ENCODE measurements at regions not wholly inside any gene's neighbourhood (a gene's known extent, or its start where the extent isn't known, plus 50 kb on each side); places are given as distances from the start of the nearest gene placed in this dataset.
"Not testable (repeated sequence)": the region's sequence is repeated elsewhere in the genome, so short reads cannot be mapped to it uniquely, and the experiment has no call there.

DNA sequence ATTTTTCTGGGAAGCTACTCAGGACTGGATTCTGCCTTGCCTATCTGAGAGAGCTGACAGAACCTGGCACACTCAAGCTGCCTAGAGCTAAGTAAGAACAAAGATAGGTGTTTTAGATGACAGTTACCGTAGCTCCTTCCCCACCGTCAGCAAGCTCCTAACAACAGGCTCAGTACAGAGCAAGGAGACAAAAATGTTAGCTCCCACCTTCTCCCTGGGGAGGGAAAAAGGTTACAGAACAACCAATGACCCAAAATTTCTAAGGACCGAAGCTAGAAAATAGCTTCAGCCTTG lies 1058.2 kb upstream of the PCDH20 start:
- TF ChIP-seq ZFX (IDR thresholded peaks at IDR 0.05) (no peak), CTCF (conservative IDR thresholded peaks at IDR 0.05) (no peak)
- H3K27ac ChIP-seq = no peak overlapping the region

GRCh38 chr13:62473190-62473943 lies 1057.7 kb upstream of the PCDH20 start:
- H3K27ac ChIP-seq = no peak overlapping the region
- no peak for TF ChIP-seq CTCF (conservative IDR thresholded peaks at IDR 0.05)
- no peak for TF ChIP-seq ZFX (IDR thresholded peaks at IDR 0.05)

- H3K27ac ChIP-seq = no peak overlapping the region
- TF ChIP-seq ZFX (IDR thresholded peaks at IDR 0.05) (no peak), CTCF (conservative IDR thresholded peaks at IDR 0.05) (no peak)
Observed at GRCh38 chr13:62453761-62454160, 1038.1 kb upstream of the PCDH20 start.

- TF ChIP-seq CTCF (conservative IDR thresholded peaks at IDR 0.05) = no peak
- no peak overlapping the region for H3K27ac ChIP-seq
Observed at GRCh38 chr13:62450759-62451158, 1035.1 kb upstream of the PCDH20 start.

GRCh38 chr13:62447771-62448382 lies 1032.2 kb upstream of the PCDH20 start:
- not testable (repeated sequence) for H3K27ac ChIP-seq

DNA sequence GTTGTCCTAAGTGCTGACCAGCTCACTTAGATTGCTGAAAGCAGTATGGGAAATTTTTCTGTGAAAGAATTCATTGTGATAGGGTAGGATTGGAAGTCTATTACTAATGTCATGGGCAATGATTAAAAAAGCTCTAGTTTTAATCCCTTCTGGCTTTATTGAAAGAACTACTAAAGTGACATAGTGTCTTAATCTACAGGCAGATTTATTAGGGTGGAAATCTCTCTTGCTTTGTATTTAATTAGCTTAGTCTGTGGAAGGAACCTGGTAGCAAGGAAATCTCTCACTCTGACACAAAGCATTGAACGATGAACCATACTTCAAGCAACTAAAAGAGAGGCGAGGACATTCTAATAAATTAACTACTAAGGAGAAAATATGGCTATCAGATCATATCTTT lies 1029.2 kb upstream of the PCDH20 start:
- no peak for TF ChIP-seq ZFX (IDR thresholded peaks at IDR 0.05)
- TF ChIP-seq CTCF (conservative IDR thresholded peaks at IDR 0.05) = no peak
- no peak overlapping the region for H3K27ac ChIP-seq

GRCh38 chr13:62434081-62434480 lies 1018.4 kb upstream of the PCDH20 start:
- no peak overlapping the region for H3K27ac ChIP-seq
- TF ChIP-seq CTCF (conservative IDR thresholded peaks at IDR 0.05) (no peak), ZFX (IDR thresholded peaks at IDR 0.05) (no peak)

DNA sequence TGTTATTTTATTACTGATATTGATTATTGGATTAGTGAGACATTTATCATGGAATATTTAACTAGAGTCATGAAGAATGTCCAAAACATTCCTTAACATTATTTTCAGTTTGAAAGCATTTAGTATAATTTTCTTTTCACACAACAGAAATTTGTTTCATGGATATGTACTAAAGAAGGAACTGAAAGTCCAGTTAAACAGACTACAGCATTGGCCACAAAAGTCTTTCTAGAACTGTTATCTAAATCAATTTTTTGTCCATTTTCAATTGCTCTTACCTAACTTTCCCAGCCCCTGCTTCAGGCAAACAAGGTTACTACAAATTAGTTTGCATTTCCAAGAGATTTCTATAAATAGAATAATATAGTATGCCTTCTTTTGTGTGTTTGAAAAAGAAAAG lies 1018.0 kb upstream of the PCDH20 start:
- H3K27ac ChIP-seq = no peak overlapping the region
- no peak for TF ChIP-seq ZFX (IDR thresholded peaks at IDR 0.05)
- no peak for TF ChIP-seq CTCF (conservative IDR thresholded peaks at IDR 0.05)

Measured in C4-2B (cell line).